Ishikawa (cell line): ENCODE measurements at regions not wholly inside any gene's neighbourhood (a gene's known extent, or its start where the extent isn't known, plus 50 kb on each side); places are given as distances from the start of the nearest gene placed in this dataset.

Experiments
- CREB1 ChIP-seq: IDR thresholded peaks from 2 replicates; pipeline ENCODE4 v1.6.1; 2012; ENCODE audit warnings: low read depth
- EGR1 ChIP-seq: IDR thresholded peaks from 2 replicates; pipeline ENCODE4 v1.6.1; 2012
- EP300 ChIP-seq: IDR thresholded peaks from 2 replicates; pipeline ENCODE4 v1.6.1; 2012; ENCODE audit warnings: borderline replicate concordance
- FOXM1 ChIP-seq: IDR thresholded peaks from 2 replicates; pipeline ENCODE4 v1.6.1; 2012; ENCODE audit warnings: low read depth, borderline replicate concordance
- MAX ChIP-seq: IDR thresholded peaks from 2 replicates; pipeline ENCODE4 v1.6.1; 2012
- RAD21 ChIP-seq: IDR thresholded peaks from 2 replicates; pipeline ENCODE4 v1.6.1; 2012; ENCODE audit warnings: low read depth
- REST ChIP-seq: IDR thresholded peaks from 2 replicates; pipeline ENCODE4 v1.6.1; 2012; ENCODE audit warnings: low read depth, mild to moderate bottlenecking
- TCF12 ChIP-seq: IDR thresholded peaks from 2 replicates; pipeline ENCODE4 v1.6.1; 2012; ENCODE audit warnings: low read depth
- USF1 ChIP-seq: IDR thresholded peaks from 2 replicates; pipeline ENCODE4 v1.6.1; 2012
- YY1 ChIP-seq: IDR thresholded peaks from 2 replicates; pipeline ENCODE4 v1.6.1; 2012; ENCODE audit warnings: low read depth

DNA sequence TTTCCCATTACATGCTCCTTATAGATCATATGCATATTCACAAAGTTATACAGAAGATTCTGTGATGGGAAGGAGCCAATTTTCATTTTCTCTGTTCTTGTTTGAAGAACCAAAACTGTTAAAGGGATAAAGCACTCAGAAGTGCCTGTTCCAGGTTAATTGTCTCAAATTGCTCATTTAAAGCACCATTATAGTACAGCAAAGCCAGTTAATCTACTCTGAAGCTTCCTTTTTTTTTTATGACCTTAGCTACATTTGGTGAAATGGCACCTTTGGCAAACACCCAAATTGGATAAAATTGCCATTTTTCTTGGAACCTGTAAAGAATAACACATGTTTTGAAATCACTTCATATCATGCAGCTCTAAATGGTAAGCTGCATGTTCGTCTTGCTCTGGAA is 1092.3 kb downstream of the BCL11A start:
- TF ChIP-seq REST (no peak), FOXM1 (no peak), RAD21 (no peak), EGR1 (no peak), MAX (no peak), CREB1 (no peak), USF1 (no peak), TCF12 (no peak), EP300 (no peak), YY1 (no peak)
